Testis (tissue), 2 donors: ENCODE measurements at regions not wholly inside any gene's neighbourhood (a gene's known extent, or its start where the extent isn't known, plus 50 kb on each side); places are given as distances from the start of the nearest gene placed in this dataset.

Experiments used
- DNase-seq: peaks from one replicate; pipeline ENCODE4 v3.0.0-alpha.2; 2019
- H3K27ac ChIP-seq, 2 donors: fragments of 200-600 bp; sonication (generic); one replicate each; pipeline ENCODE4 v1.5.1; 2019
- H3K27me3 ChIP-seq: fragments of 200-600 bp; sonication (generic); one replicate; pipeline ENCODE4 v1.5.1; 2019
- H3K36me3 ChIP-seq: fragments of 200-600 bp; sonication (generic); one replicate; pipeline ENCODE4 v1.5.1; 2017; ENCODE audit warnings: low read depth; ENCODE audit errors: missing control alignments
- H3K4me1 ChIP-seq: fragments of 200-600 bp; sonication (generic); one replicate; pipeline ENCODE4 v1.5.1; 2019
- H3K4me3 ChIP-seq, 2 donors: fragments of 200-600 bp; sonication (generic); one replicate each; pipeline ENCODE4 v1.5.1; 2017 to 2019
- H3K9me3 ChIP-seq: fragments of 200-600 bp; sonication (generic); one replicate; pipeline ENCODE4 v1.5.1; 2017
- POLR2A ChIP-seq: fragments of 450-650 bp; IDR thresholded peaks from one replicate; pipeline ENCODE4 v1.6.1; 2017; ENCODE audit warnings: antibody characterized with exemption, mild to moderate bottlenecking, moderate library complexity
- WGBS, 2 donors: methylation state at CpG; one replicate each; pipeline ENCODE4 v1.1.5; 2018; 5-methylcytosine and 5-hydroxymethylcytosine counted together
- intact Hi-C: fragments of 100-400 bp; cut with DNase I; formaldehyde crosslinking; loops from one replicate; pipeline ENCODE4 v1.15.1; 2023; ENCODE audit warnings: low total_unique reads
- TF ChIP-seq, protein P1 (sequence below), 3 experiments: fragments of 450-650 bp in 2 of 3; fragments of 200-600 bp in 1 of 3; sonication (generic) in 1 of 3; IDR thresholded peaks; one replicate each; pipeline ENCODE4 v1.5.1; 2016 to 2019; ENCODE audit warnings: antibody characterized with exemption in 3 of 3, mild to moderate bottlenecking in 2 of 3, moderate library complexity in 1 of 3

DNA sequence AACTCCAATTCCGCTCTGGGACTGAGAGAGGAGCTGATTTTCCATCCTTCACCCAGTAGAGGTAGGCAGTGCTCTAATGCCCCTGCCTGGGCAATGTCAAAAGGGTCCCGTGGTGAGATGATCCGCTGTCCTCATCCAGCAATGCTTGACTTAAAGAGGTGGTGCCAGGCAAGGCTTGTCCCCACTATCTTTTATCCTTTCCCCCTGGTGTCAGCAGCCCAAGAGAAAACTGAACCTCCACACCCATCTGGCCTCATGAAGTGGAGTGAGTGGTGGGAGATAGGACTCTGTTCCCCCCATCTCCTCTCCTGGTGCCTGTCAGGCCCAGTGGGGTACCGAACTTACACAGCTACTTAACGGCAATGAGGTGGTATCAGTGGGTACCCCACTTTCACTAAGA, 107.1 kb downstream of the ABHD5 start:
- Histone ChIP-seq H3K27ac (no peak overlapping the region), H3K9me3 (no peaks in the 10 kb centered on the region), H3K36me3 (no peaks in the 10 kb centered on the region), H3K4me3 (no peak overlapping the region), H3K27me3 (no peaks in the 10 kb centered on the region), H3K4me1 (no peaks in the 10 kb centered on the region)
- intact Hi-C loops = no loop called here
- no peak for TF ChIP-seq POLR2A
- TF ChIP-seq, protein P1, sequence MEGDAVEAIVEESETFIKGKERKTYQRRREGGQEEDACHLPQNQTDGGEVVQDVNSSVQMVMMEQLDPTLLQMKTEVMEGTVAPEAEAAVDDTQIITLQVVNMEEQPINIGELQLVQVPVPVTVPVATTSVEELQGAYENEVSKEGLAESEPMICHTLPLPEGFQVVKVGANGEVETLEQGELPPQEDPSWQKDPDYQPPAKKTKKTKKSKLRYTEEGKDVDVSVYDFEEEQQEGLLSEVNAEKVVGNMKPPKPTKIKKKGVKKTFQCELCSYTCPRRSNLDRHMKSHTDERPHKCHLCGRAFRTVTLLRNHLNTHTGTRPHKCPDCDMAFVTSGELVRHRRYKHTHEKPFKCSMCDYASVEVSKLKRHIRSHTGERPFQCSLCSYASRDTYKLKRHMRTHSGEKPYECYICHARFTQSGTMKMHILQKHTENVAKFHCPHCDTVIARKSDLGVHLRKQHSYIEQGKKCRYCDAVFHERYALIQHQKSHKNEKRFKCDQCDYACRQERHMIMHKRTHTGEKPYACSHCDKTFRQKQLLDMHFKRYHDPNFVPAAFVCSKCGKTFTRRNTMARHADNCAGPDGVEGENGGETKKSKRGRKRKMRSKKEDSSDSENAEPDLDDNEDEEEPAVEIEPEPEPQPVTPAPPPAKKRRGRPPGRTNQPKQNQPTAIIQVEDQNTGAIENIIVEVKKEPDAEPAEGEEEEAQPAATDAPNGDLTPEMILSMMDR (IDR thresholded peaks at IDR 0.05) = no peak
- WGBS, 2 donors = 93 to 94% methylated on average over 5 of the region's 5 CpGs
- DNase-seq = no peak

- intact Hi-C loops = no loop called here
- no peaks in the 10 kb centered on the region for H3K4me1 ChIP-seq
- no peaks in the 10 kb centered on the region for H3K27me3 ChIP-seq
- no peaks in the 10 kb centered on the region for H3K36me3 ChIP-seq
- no peak for DNase-seq
- H3K4me3 ChIP-seq = no peak overlapping the region
- TF ChIP-seq POLR2A = no peak
- TF ChIP-seq, protein P1 (IDR thresholded peaks at IDR 0.05) = no peak
- WGBS, 2 donors = 89 to 100% methylated on average over 2 of the region's 2 CpGs
- no peaks in the 10 kb centered on the region for H3K9me3 ChIP-seq
- H3K27ac ChIP-seq = no peak overlapping the region
Observed at GRCh38 chr3:43810797-43811196, 120.1 kb downstream of the ABHD5 start.

DNA sequence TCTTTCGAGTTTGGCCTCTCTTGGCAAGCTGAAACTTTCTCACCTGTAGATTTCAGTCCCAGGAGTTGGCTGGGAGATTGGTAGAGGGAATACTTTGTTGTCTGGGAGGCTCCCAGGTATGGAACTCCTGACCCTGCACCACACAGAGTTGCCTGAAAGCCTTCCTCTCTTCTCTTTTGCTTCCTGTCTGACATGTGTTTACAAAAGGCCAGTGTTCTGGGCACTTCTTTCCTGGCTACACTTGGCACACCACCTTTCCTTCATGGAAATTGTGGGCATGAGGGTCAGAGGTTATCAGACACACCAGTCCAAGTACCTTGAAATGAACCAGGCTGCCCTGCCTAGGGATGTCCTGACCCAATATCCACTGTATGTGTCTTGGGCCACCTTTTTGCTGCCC, 123.7 kb downstream of the ABHD5 start:
- no peaks in the 10 kb centered on the region for H3K27me3 ChIP-seq
- WGBS, 2 donors = 56 to 62% methylated on average over 1 of the region's 1 CpG
- DNase-seq = no peak
- H3K36me3 ChIP-seq = no peaks in the 10 kb centered on the region
- H3K4me1 ChIP-seq = no peaks in the 10 kb centered on the region
- TF ChIP-seq, protein P1 (IDR thresholded peaks at IDR 0.05) = no peak
- TF ChIP-seq POLR2A = no peak
- no peak overlapping the region for H3K27ac ChIP-seq
- H3K4me3 ChIP-seq = no peak overlapping the region
- intact Hi-C loops = no loop called here
- H3K9me3 ChIP-seq = no peaks in the 10 kb centered on the region

DNA sequence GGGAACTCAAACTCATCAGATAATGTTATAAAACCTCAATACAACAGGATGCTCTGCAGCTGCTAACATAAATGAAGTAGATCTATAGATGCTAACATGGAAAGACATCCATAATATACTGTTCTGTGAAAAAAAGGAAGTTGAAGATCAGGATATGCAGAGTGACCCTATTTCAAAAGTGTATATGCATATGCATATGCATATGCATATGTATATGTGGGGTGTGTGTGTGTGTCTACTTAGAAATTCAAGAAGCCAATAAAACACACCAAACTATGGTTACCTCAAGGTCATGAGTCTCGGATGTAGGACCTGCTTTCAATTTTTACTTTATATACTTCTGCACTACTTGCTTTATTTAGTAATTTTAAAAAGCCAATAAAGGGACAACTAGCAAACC, 125.6 kb downstream of the ABHD5 start:
- Histone ChIP-seq H3K36me3 (no peaks in the 10 kb centered on the region), H3K27me3 (no peaks in the 10 kb centered on the region), H3K4me3 (no peak overlapping the region), H3K4me1 (no peaks in the 10 kb centered on the region), H3K27ac (no peak overlapping the region), H3K9me3 (no peaks in the 10 kb centered on the region)
- intact Hi-C loops = no loop called here
- TF ChIP-seq, protein P1 (IDR thresholded peaks at IDR 0.05) = no peak
- TF ChIP-seq POLR2A = no peak
- 64 to 71% methylated on average over 1 of the region's 1 CpG for WGBS, 2 donors
- no peak for DNase-seq

DNA sequence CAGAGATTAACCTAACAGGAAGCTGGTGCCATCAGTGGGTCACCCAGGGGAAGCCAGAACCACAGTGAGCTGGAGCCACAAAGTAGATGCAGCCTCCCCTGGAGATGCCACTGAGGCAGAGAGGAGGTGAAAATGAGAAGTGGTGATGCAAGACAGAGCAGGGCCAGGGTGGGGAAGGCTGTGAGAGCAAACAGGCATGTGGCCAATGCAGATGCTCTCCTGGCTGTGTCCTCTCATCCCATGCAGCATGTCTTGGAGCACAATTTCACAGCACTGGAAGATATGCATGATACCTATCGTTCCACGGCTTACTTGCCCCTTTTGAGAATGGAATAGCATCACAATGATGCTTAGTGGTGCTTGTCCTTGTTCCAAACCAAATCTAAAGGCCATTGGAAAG, 126.3 kb downstream of the ABHD5 start:
- no peak overlapping the region for H3K27ac ChIP-seq
- no peak for DNase-seq
- intact Hi-C loops = no loop called here
- WGBS, 2 donors = 71 to 97% methylated on average over 2 of the region's 2 CpGs
- H3K4me1 ChIP-seq = no peaks in the 10 kb centered on the region
- H3K9me3 ChIP-seq = no peaks in the 10 kb centered on the region
- no peak overlapping the region for H3K4me3 ChIP-seq
- TF ChIP-seq, protein P1 (IDR thresholded peaks at IDR 0.05) = no peak
- no peak for TF ChIP-seq POLR2A
- no peaks in the 10 kb centered on the region for H3K36me3 ChIP-seq
- H3K27me3 ChIP-seq = no peaks in the 10 kb centered on the region
